DMS79 (cell line): ENCODE measurements at regions not wholly inside any gene's neighbourhood (a gene's known extent, or its start where the extent isn't known, plus 50 kb on each side); places are given as distances from the start of the nearest gene placed in this dataset.
"Not testable (repeated sequence)": the region's sequence is repeated elsewhere in the genome, so short reads cannot be mapped to it uniquely, and the experiment has no call there.

ENCODE experiments used
- DNase-seq: peaks from one replicate; lab custom pipeline; 2025; lab: John Stamatoyannopoulos, UW

GRCh38 chr14:34062353-34062973 lies 111.6 kb upstream of the EGLN3 start:
- no peak for DNase-seq

- DNase-seq = no peak
Measured at GRCh38 chr14:34060651-34060999, 109.8 kb upstream of the EGLN3 start.

GRCh38 chr14:34059925-34060650 lies 109.2 kb upstream of the EGLN3 start:
- peak; percentile 59 for DNase-seq

GRCh38 chr14:34059037-34059924 lies 108.4 kb upstream of the EGLN3 start:
- no peak for DNase-seq

GRCh38 chr14:34058510-34058909 lies 107.6 kb upstream of the EGLN3 start:
- no peak for DNase-seq

DNA sequence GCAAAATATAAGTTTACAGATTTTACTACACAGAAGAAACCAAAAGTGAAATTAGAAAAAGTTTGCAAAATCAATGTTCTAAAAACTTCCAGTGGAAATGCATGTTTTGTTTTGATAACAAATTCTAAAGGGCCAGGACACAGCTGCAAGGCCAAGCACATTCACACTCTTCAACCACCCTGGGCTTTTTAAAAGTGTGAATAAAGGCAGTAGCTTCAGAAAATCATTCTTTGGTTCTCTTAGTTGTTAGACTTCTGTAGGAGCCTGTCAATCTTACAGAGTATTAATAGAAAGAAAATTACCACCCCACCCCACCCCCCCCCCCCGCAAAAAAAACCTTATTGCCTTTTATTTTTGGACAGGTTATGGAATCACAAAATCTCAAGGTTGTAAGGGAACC lies 105.2 kb upstream of the EGLN3 start:
- no peak for DNase-seq

DNA sequence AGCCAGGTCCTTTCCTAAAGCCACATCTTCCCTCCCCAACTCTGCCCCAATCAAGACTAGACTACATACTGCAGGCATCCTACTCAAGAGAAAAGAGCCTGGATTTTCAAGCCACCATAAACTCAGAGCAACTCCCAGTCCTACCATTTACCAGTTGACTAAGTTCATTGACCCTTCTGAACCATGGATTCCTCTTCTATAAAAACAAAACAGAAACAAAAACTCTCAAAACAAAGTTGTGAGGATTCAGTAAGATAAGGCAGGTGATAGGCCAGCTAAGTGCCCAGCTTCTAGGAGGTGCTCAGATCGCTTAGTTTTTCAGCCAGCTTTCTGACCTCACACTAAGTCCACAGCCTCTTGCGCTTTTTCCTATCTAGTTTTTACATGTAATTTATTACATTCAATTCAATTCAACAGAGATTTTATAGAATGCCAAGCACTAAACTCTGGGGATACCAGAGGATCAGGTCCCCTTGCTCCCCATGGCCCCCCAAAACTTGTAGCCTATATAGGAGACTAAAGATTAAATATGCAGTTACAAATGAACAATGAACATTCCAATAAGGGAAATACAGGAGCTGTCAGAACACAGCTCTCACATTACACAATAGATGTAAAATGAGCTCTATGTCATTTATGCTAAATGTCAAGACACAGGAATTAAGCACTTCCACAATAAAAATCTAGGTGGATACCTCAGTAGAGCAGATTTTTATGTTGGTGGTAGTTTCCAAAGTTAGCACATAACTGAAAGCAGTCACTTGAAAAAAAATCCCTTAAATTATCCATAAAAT lies 104.5 kb upstream of the EGLN3 start:
- no peak for DNase-seq

DNA sequence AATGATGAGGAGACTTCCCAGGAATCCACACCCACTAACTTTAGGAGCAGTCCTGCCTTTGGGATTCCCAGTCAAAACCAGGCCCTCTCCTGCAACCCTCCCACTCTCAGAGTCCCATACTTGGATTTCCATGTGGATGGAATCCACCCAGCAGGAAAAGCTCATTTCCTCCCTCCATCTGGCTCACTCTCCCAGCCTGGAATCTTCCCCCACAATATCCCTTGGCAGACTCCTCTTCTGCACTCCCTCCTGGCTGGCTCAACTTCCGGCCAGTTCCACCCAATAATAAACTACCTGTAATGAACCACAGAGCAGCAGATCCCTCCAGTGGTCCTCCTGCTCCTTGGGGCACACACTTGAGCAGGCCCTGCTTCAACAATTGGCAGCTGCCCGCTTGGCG lies 102.8 kb upstream of the EGLN3 start:
- DNase-seq = no peak

DNA sequence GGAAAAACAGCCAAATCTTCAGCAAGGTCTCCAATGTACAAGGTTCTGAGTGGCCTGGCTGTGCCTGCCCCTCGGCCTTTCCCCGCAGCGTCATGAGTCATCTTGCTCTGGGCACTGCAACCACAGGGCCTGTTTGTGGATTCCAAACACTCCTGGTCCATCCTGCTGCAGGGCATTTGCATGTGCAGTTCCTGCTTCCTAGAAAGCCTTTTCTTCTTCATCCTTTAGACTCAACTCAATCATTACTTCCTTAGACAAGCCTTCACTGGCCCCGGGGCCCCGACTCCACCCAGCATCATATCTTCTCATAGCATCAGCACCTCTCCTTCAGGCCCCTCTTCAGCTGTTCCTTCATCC lies 101.8 kb upstream of the EGLN3 start:
- DNase-seq = no peak

- no peak for DNase-seq
Measured at GRCh38 chr14:34051966-34052657, 101.2 kb upstream of the EGLN3 start.

GRCh38 chr14:34050606-34051005 lies 99.7 kb upstream of the EGLN3 start:
- DNase-seq = no peak

DNA sequence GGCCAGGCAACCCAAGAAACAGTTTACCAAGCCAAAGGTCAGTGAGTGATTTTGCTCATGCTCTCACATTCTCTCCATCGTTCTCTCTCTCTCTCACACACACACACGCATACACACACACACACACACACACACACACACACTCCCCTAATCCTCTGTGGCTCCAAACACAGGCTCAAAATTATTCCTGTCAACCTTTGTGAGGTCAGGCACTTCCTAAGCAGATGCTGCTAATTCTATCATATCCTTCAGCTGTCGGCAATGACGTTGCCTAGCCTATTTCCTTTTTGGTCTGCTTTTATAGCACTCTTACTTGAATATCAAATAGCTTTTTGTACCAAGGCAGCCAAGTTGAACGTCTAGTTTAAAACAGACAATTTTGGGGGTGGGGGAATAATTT lies 98.9 kb upstream of the EGLN3 start:
- no peak for DNase-seq

- not testable (repeated sequence) for DNase-seq
Measured at GRCh38 chr14:34049187-34049586, 98.3 kb upstream of the EGLN3 start.

GRCh38 chr14:34046799-34047520 lies 96.1 kb upstream of the EGLN3 start:
- DNase-seq = no peak

DNA sequence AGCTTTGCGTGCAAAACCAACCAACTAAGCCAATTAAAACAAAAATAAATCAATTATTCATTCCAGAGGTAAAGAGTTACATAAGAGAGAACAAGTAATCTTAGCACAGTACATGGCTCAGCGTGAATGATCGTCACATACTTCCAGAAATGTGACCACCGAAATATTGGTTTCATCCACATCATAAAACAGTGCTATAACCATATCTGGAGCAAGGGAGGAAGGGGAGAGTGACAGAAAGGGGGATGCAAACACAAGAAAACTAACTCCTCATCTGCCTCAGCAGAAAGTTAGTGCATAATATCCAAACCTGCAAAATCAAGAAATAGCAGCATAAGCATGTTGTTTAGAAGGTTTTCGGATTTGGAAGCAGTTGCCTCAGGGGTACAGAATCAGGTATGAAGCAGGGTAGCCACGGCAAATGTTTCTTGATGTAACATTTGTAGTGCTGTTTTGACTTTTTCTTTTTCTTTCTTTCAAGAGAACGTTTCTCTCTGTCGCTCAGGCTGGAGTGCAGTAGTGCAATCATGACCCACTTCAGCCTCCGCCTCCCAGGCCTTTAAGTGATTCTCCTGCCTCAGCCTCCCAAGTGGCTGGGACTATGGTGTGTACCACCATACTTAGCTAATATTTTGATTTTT lies 93.9 kb upstream of the EGLN3 start:
- no peak for DNase-seq

DNA sequence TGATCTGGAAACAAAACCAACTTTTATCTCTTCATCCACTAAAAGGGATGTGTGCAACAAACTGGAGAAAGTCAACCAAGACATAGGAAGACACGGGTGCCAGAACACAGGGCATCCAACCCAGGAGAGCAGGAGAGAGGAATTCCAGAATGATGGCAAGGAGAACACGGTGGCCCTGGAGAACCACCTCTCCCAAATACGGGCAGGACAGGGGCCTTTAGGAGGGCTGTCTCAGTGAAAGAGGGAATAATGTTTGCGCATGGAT lies 93.4 kb upstream of the EGLN3 start:
- DNase-seq = no peak

GRCh38 chr14:34043627-34044372 lies 92.9 kb upstream of the EGLN3 start:
- no peak for DNase-seq

DNA sequence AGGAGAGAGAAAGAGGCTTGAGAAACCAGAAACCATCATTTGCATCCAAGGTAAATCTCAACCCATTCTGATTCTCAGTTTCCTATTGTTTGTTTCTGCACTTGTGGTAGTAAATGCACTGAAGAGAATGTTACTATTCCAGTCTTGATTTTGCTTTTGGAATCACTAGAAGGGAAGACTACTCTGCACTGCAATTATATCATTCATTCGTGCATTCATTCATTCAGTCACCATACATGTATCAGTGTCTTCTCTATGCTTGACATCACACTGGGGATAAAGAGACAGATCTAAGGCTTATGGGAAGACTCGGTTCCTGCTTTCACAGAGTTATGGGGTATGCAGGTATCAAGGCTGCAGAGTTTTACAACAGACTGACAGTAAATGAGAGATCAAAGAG lies 90.3 kb upstream of the EGLN3 start:
- no peak for DNase-seq

DNA sequence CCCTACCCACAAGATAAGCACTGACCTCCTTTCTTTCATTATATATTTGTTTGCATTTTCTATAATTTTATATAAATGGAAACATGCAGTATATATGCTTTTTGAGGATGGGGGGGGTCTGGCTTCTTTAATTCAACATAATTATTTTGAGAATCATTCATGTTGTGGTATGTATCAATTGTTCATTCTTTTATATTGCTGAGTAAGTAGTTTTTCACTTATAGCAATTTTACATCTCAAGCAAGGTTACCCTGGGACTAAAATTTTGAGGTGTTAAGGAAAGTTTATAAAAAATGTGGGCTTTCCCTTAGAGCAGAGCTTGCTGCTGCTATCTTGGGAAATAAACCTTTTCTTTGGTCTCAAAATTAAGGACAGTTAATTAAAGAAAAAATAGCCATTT lies 89.9 kb upstream of the EGLN3 start:
- DNase-seq = no peak

DNA sequence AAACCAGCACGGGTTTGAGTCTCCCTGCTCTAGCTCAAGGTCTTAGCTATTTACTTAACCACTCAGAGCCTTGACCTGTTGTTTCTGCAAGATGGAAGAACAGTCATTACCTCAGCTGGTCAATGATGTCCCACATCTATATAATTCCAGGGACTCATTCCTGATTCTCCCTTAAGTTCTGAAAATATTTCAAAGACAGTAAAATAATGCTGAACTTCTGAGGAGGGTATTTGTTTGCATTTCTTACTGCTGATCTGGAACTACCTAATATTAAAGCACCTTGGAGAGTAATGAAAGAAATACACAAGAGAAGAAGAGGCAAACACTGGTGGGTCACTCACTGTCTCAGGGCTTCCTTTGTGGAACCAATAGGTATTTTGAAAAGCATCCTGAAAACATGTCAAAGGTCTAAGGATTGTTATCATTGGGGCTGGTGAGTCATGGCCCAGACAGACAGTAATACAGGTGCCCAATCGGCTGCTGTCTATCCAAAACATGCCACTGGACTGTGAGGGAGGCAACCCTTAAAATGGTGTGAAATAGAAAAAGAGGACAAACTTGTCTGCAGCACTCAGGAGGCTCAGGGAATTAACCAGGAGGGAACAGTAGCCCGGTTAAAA lies 88.7 kb upstream of the EGLN3 start:
- DNase-seq = no peak
